ENCODE measurements at regions not wholly inside any gene's neighbourhood (a gene's known extent, or its start where the extent isn't known, plus 50 kb on each side); places are given as distances from the start of the nearest gene placed in this dataset.
"Not testable (repeated sequence)": the region's sequence is repeated elsewhere in the genome, so short reads cannot be mapped to it uniquely, and the experiment has no call there.

DNA sequence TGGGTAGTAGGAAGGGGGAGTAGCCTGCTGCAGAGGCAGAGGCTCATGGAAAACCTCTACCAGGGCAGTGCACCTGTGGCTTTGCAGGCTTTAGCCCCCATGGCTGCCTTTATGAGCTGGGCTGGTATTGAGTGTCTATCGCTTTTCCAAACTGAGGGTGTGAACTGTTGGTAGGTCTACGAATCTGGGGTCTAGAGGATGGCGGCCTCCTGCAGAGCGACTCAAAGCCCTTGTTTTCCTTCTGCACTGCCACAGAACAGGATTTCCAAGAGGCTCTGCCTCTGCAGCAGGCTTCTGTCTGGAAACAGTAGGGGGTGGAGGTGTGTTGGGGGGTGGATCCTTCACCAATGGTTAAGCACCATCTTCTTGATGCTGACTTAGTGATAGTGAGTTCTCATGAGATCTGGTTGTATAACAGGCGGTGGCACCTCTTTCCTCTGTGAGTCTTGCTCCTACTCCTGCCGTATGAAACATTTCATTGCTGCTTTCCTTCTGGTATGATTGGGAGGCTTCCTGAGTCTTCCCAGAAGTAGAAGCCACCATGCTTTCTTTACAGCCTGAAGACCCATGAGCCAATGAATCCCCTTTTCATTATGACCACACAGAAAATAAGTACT, 840.0 kb downstream of the FOXD4L5 start:
- in situ Hi-C loops (cut with HindIII; ENCODE audit: extremely low pct_ligation_motif_present, low pct_unique_long_range_greater_than_20kb) = not testable (repeated sequence)

DNA sequence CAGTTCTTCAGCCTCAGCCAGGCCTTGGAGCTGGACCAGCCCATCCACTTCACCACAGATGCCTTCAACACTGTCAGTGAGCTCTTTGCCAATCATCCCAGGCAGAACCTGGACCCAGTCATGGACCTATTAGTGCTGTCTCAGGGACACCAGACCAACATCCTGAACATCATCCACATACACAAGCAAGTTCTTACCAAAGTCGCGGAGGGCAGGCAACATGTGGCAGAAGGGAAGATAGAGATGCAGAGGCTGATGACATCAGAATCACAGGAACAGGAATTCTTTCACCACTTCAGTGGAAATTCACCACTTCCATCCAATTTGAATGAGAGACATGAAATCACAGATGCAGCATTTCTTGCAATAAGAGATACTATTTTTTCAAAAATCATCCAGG, 845.3 kb downstream of the FOXD4L5 start:
- POLR2A ChIA-PET; H3K4me1 ChIP-seq (ENCODE audit: insufficient read depth, low read length); BruUV-seq (replicated peaks); H3K4me2 ChIP-seq (ENCODE audit: low read depth, low read length); H3K36me3 ChIP-seq (replicated peaks in 1 of 2; ENCODE audit: control insufficient read depth in 1 of 2, insufficient read depth in 2 of 2, low read length in 2 of 2); intact Hi-C loops (cut with micrococcal nuclease; ENCODE audit: unreplicated experiment); CTCF ChIA-PET (ENCODE audit: low intra/inter-chr PET ratio, low total read pairs); DNase-seq (ENCODE audit: low spot score); H3K27ac ChIP-seq (ENCODE audit: extremely low read length, insufficient read depth, low read length); FAIRE-seq; H3K9ac ChIP-seq (ENCODE audit: insufficient read depth, low read depth, low read length); H3K27me3 ChIP-seq (ENCODE audit: control insufficient read depth in 1 of 2, insufficient read depth in 2 of 2, low read length in 2 of 2); ATAC-seq; H3K9me3 ChIP-seq (ENCODE audit: low read length); H3K4me3 ChIP-seq (replicated peaks in 1 of 3; ENCODE audit: insufficient read depth in 1 of 3, low read depth in 2 of 3, low read length in 3 of 3); H2AFZ ChIP-seq (ENCODE audit: low read length); in situ Hi-C loops (cut with HindIII; ENCODE audit: extremely low pct_ligation_motif_present, low pct_unique_long_range_greater_than_20kb); H3K79me2 ChIP-seq (ENCODE audit: insufficient read depth, low read length); H4K20me1 ChIP-seq (ENCODE audit: insufficient read depth, low read length): not testable (repeated sequence)
- WGBS (ENCODE audit: low lambda C conversion rate) = 17% methylated on average over 2 of the region's 2 CpGs

More for the DNA sequence above, 840.0 kb downstream of the FOXD4L5 start:
- CTCF ChIA-PET (ENCODE audit: low intra/inter-chr PET ratio, low total read pairs); H3K4me3 ChIP-seq (replicated peaks in 1 of 3; ENCODE audit: insufficient read depth in 1 of 3, low read depth in 2 of 3, low read length in 3 of 3); H3K36me3 ChIP-seq (replicated peaks in 1 of 2; ENCODE audit: control insufficient read depth in 1 of 2, insufficient read depth in 2 of 2, low read length in 2 of 2); BruUV-seq (replicated peaks); H4K20me1 ChIP-seq (ENCODE audit: insufficient read depth, low read length); H3K27ac ChIP-seq (ENCODE audit: extremely low read length, insufficient read depth, low read length); H3K4me1 ChIP-seq (ENCODE audit: insufficient read depth, low read length); POLR2A ChIA-PET; H3K9me3 ChIP-seq (ENCODE audit: low read length); DNase-seq (ENCODE audit: low spot score); H3K79me2 ChIP-seq (ENCODE audit: insufficient read depth, low read length); H2AFZ ChIP-seq (ENCODE audit: low read length); H3K4me2 ChIP-seq (ENCODE audit: low read depth, low read length); intact Hi-C loops (cut with micrococcal nuclease; ENCODE audit: unreplicated experiment); ATAC-seq; FAIRE-seq; H3K9ac ChIP-seq (ENCODE audit: insufficient read depth, low read depth, low read length); H3K27me3 ChIP-seq (ENCODE audit: control insufficient read depth in 1 of 2, insufficient read depth in 2 of 2, low read length in 2 of 2): not testable (repeated sequence)
- 30% methylated on average over 3 of the region's 6 CpGs for WGBS (ENCODE audit: low lambda C conversion rate)

Small RNA genes in the stretch of these regions (small RNA-seq; reads per million reads assigned to genes)
- 0 reads per million in 3 experiments for gene AL773524.1 (ENCODE audit: insufficient read depth in 2 of 3, insufficient read length in 3 of 3, low read depth in 2 of 3, low replicate concordance in 1 of 3)
